ENCODE measurements at regions not wholly inside any gene's neighbourhood (a gene's known extent, or its start where the extent isn't known, plus 50 kb on each side); places are given as distances from the start of the nearest gene placed in this dataset.

- H3K79me2 ChIP-seq (ENCODE audit: control insufficient read depth, insufficient read depth, low read length) = no peaks in the 10 kb centered on the region
- H3K4me3 ChIP-seq (ENCODE audit: control extremely low read depth in 1 of 5, extremely low read depth in 1 of 5, insufficient read depth in 1 of 5, low read depth in 2 of 5, low read length in 4 of 5) = no peak overlapping the region
- no peaks in the 10 kb centered on the region for H3K36me3 ChIP-seq (replicated peaks in 1 of 2; ENCODE audit: control extremely low read depth in 1 of 2, control insufficient read depth in 1 of 2, extremely low read depth in 1 of 2, insufficient read depth in 2 of 2, low read length in 1 of 2)
- Mint-ChIP-seq H3K27me3 (no peaks in the 10 kb centered on the region), H3K4me1 (peaks cover 21% of the 10 kb centered on the region), H3K27ac (no peak overlapping the region), H3K4me3 (no peak overlapping the region), H3K9me3 (ENCODE audit: insufficient read depth) (no peaks in the 10 kb centered on the region)
- no peaks in the 10 kb centered on the region for H3K27me3 ChIP-seq (replicated peaks in 1 of 4; ENCODE audit: control extremely low read depth in 1 of 4, control insufficient read depth in 3 of 4, insufficient read depth in 4 of 4, low read length in 3 of 4)
- peaks cover 23 to 24% of the 10 kb centered on the region in 2 donors for H3K4me1 ChIP-seq (ENCODE audit: control insufficient read depth in 2 of 2, insufficient read depth in 2 of 2, low read length in 2 of 2)
- ATAC-seq (ENCODE audit: low read depth) (no peak), DNase-seq (no peak)
- ChIA-PET CTCF (interaction anchor here (1.6 kb wide), 1 partner anchor 51 kb away, joined by 3 read pairs; no protein-coding TSS in a partner anchor), POLR2A (no interaction called here)
- no CpG with 5 or more reads among the region's 1 CpG for WGBS (ENCODE audit: insufficient coverage)
- no peak overlapping the region for H2AFZ ChIP-seq (ENCODE audit: insufficient read depth, low read depth, low read length, poor library complexity, severe bottlenecking)
- no peak overlapping the region for H3K9ac ChIP-seq (ENCODE audit: low read length)
- TF ChIP-seq EZH2 (IDR thresholded peaks at IDR 0.05; ENCODE audit: borderline replicate concordance, insufficient read depth, low read depth, low read length, poor library complexity, severe bottlenecking) (no peak), CTCF (IDR thresholded peaks at IDR 0.05) (no peak)
- intact Hi-C loops (cut with micrococcal nuclease) = no loop called here
- H3K9me3 ChIP-seq (ENCODE audit: control extremely low read depth in 1 of 3, control insufficient read depth in 2 of 3, insufficient read depth in 1 of 3, low read length in 2 of 3) = no peaks in the 10 kb centered on the region
- no peaks in the 10 kb centered on the region for H4K20me1 ChIP-seq (ENCODE audit: control insufficient read depth, insufficient read depth, low read length, poor library complexity, severe bottlenecking)
- H3K4me2 ChIP-seq (replicated peaks; ENCODE audit: low read depth, low read length, poor library complexity, severe bottlenecking) = no peak overlapping the region
- H3K27ac ChIP-seq (ENCODE audit: low read length in 2 of 2) = no peak overlapping the region
These were observed 108.4 kb upstream of the TNFAIP3 start for GRCh38 chr6:137758661-137759060.

- Histone ChIP-seq H3K9ac (ENCODE audit: low read length) (no peak overlapping the region), H3K79me2 (ENCODE audit: control insufficient read depth, insufficient read depth, low read length) (no peaks in the 10 kb centered on the region), H3K4me3 (ENCODE audit: control extremely low read depth in 1 of 5, extremely low read depth in 1 of 5, insufficient read depth in 1 of 5, low read depth in 2 of 5, low read length in 4 of 5) (no peak overlapping the region), H3K4me1 (ENCODE audit: control insufficient read depth in 2 of 2, insufficient read depth in 2 of 2, low read length in 2 of 2) (peaks cover 15 to 16% of the 10 kb centered on the region in 2 donors), H3K27ac (ENCODE audit: low read length in 2 of 2) (no peak overlapping the region), H2AFZ (ENCODE audit: insufficient read depth, low read depth, low read length, poor library complexity, severe bottlenecking) (no peak overlapping the region), H3K36me3 (replicated peaks in 1 of 2; ENCODE audit: control extremely low read depth in 1 of 2, control insufficient read depth in 1 of 2, extremely low read depth in 1 of 2, insufficient read depth in 2 of 2, low read length in 1 of 2) (no peaks in the 10 kb centered on the region), H3K9me3 (ENCODE audit: control extremely low read depth in 1 of 3, control insufficient read depth in 2 of 3, insufficient read depth in 1 of 3, low read length in 2 of 3) (no peaks in the 10 kb centered on the region), H3K27me3 (replicated peaks in 1 of 4; ENCODE audit: control extremely low read depth in 1 of 4, control insufficient read depth in 3 of 4, insufficient read depth in 4 of 4, low read length in 3 of 4) (no peaks in the 10 kb centered on the region), H4K20me1 (ENCODE audit: control insufficient read depth, insufficient read depth, low read length, poor library complexity, severe bottlenecking) (no peaks in the 10 kb centered on the region), H3K4me2 (replicated peaks; ENCODE audit: low read depth, low read length, poor library complexity, severe bottlenecking) (no peak overlapping the region)
- POLR2A ChIA-PET = interaction anchor here (0.7 kb wide), 1 partner anchor 115 kb away, joined by 3 read pairs; no protein-coding TSS in a partner anchor
- CTCF ChIA-PET = no interaction called here
- no peak for DNase-seq
- no peak for ATAC-seq (ENCODE audit: low read depth)
- no peaks in the 10 kb centered on the region for H3K9me3 Mint-ChIP-seq (ENCODE audit: insufficient read depth)
- H3K27ac Mint-ChIP-seq = no peak overlapping the region
- no peak for TF ChIP-seq EZH2 (IDR thresholded peaks at IDR 0.05; ENCODE audit: borderline replicate concordance, insufficient read depth, low read depth, low read length, poor library complexity, severe bottlenecking)
- TF ChIP-seq CTCF (IDR thresholded peaks at IDR 0.05) = no peak
- H3K27me3 Mint-ChIP-seq = no peaks in the 10 kb centered on the region
- H3K4me3 Mint-ChIP-seq = no peak overlapping the region
- H3K4me1 Mint-ChIP-seq = peaks cover 12% of the 10 kb centered on the region
- 63% methylated on average over 1 of the region's 1 CpG for WGBS (ENCODE audit: insufficient coverage)
- intact Hi-C loops (cut with micrococcal nuclease) = no loop called here
These were observed 107.4 kb upstream of the TNFAIP3 start for GRCh38 chr6:137759624-137760023.
